Bronchial epithelial cell (primary cell): ENCODE measurements at regions not wholly inside any gene's neighbourhood (a gene's known extent, or its start where the extent isn't known, plus 50 kb on each side); places are given as distances from the start of the nearest gene placed in this dataset.

Experiments
- DNase-seq: peaks from one replicate; pipeline ENCODE4 v3.0.0-alpha.2; 2010; ENCODE audit warnings: low read depth
- FAIRE-seq: peaks from 2 replicates; lab custom pipeline; 2011; peaks lifted over from hg19 to GRCh38; lab: Jason Lieb, UNC
- H3K27me3 ChIP-seq: 2 replicates; pipeline ENCODE4 v1.5.1; 2011; ENCODE audit warnings: low read length; ENCODE audit not compliant: control insufficient read depth, insufficient read depth
- H3K36me3 ChIP-seq: 2 replicates; pipeline ENCODE4 v1.5.1; 2011; ENCODE audit warnings: low read length; ENCODE audit not compliant: control insufficient read depth, insufficient read depth
- H3K4me3 ChIP-seq: 2 replicates; pipeline ENCODE4 v1.5.1; 2011; ENCODE audit warnings: mild to moderate bottlenecking, low read depth, low read length, control low read depth
- TF ChIP-seq, protein P1 (sequence below): IDR thresholded peaks from 2 replicates; pipeline ENCODE4 v1.5.1; 2011; ENCODE audit warnings: mild to moderate bottlenecking, moderate library complexity, low read length, control low read depth, inconsistent platforms; ENCODE audit not compliant: insufficient read depth, severe bottlenecking

GRCh38 chr2:21361384-21361783 lies 237.6 kb downstream of the TDRD15 start:
- no peaks in the 10 kb centered on the region for H3K36me3 ChIP-seq
- peak; percentile 50 for DNase-seq
- TF ChIP-seq, protein P1, sequence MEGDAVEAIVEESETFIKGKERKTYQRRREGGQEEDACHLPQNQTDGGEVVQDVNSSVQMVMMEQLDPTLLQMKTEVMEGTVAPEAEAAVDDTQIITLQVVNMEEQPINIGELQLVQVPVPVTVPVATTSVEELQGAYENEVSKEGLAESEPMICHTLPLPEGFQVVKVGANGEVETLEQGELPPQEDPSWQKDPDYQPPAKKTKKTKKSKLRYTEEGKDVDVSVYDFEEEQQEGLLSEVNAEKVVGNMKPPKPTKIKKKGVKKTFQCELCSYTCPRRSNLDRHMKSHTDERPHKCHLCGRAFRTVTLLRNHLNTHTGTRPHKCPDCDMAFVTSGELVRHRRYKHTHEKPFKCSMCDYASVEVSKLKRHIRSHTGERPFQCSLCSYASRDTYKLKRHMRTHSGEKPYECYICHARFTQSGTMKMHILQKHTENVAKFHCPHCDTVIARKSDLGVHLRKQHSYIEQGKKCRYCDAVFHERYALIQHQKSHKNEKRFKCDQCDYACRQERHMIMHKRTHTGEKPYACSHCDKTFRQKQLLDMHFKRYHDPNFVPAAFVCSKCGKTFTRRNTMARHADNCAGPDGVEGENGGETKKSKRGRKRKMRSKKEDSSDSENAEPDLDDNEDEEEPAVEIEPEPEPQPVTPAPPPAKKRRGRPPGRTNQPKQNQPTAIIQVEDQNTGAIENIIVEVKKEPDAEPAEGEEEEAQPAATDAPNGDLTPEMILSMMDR, result no peak
- no peak overlapping the region for H3K4me3 ChIP-seq
- FAIRE-seq, result no peak
- H3K27me3 ChIP-seq, result no peaks in the 10 kb centered on the region

- peak; percentile 64 for DNase-seq
- no peak for FAIRE-seq
- H3K36me3 ChIP-seq, result no peaks in the 10 kb centered on the region
- no peaks in the 10 kb centered on the region for H3K27me3 ChIP-seq
- no peak overlapping the region for H3K4me3 ChIP-seq
- TF ChIP-seq, protein P1, result no peak
Observed at GRCh38 chr2:21361957-21362486, 238.3 kb downstream of the TDRD15 start.

GRCh38 chr2:21363364-21363763 lies 239.6 kb downstream of the TDRD15 start:
- Histone ChIP-seq H3K36me3 (no peaks in the 10 kb centered on the region), H3K27me3 (no peaks in the 10 kb centered on the region), H3K4me3 (no peak overlapping the region)
- DNase-seq, result no peak
- TF ChIP-seq, protein P1, result no peak
- FAIRE-seq, result no peak

DNA sequence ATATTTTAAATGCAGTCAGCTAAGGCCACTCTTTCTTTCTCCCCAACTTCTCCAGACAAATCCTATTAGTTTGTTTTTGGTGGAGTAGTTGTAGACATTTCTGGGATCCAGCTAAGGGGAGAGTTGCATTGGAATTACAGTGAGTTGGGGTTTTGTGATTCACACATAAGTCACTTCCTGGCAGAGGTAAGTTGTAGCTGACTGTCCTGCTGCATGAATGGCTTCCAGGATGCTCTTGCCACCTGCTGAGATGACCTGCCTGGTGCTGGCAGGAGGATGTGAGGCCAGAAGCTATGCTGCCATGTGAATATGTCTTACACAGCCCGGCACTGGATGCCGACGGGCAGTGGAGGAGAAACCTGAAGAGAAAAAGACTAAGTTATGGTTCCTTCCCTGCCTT lies 243.7 kb downstream of the TDRD15 start:
- Histone ChIP-seq H3K4me3 (no peak overlapping the region), H3K36me3 (no peaks in the 10 kb centered on the region), H3K27me3 (no peaks in the 10 kb centered on the region)
- FAIRE-seq (no peak), DNase-seq (peak; percentile 66)
- TF ChIP-seq, protein P1, result no peak

GRCh38 chr2:21369787-21370186 lies 246.0 kb downstream of the TDRD15 start:
- DNase-seq (no peak), FAIRE-seq (no peak)
- Histone ChIP-seq H3K4me3 (no peak overlapping the region), H3K27me3 (no peaks in the 10 kb centered on the region), H3K36me3 (no peaks in the 10 kb centered on the region)
- TF ChIP-seq, protein P1, result no peak

DNA sequence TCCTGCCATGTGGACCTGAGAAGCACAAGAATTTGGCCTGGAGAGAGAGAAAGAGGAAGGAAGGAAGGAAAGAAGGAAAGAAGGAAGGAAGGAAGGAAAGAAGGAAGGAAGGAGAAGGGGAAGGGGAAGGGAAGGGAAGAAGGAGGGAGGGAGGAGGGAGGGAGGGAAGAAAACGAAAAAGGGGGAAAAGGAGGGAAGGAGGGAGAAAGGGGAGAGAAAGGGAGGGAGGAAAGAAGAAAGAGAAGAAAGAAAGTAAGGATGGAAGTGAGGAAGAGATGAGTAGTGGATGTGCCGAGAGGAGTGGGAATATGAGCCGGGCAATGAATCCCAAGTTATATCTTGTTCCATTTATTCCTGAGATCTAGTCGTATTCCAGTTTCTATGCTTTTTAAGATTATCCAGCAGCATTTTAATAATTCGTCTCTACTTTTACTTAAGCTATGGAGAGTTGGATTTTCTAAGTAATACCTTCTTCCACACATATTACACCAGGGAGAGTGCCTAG lies 247.8 kb downstream of the TDRD15 start:
- H3K36me3 ChIP-seq, result no peaks in the 10 kb centered on the region
- FAIRE-seq, result no peak
- H3K27me3 ChIP-seq, result no peaks in the 10 kb centered on the region
- no peak for DNase-seq
- TF ChIP-seq, protein P1, result no peak
- H3K4me3 ChIP-seq, result no peak overlapping the region
